Endothelial cell of umbilical vein (primary cell): ENCODE measurements at regions not wholly inside any gene's neighbourhood (a gene's known extent, or its start where the extent isn't known, plus 50 kb on each side); places are given as distances from the start of the nearest gene placed in this dataset.

Experiments used
- BruUV-seq: library from RNA; stranded (reverse); fragments of 400-500 nt; replicated peaks from 2 replicates; lab custom pipeline; 2021; lab: Mats Ljungman, UMichigan
- CTCF ChIA-PET: fragments of 300-600, 350-600 bp; sonication (Branson Sonifier 250); formaldehyde crosslinking; loops from one replicate; lab custom pipeline; 2021; ENCODE audit warnings: antibody characterized with exemption, inconsistent platforms; lab: Charles Lee
- POLR2A ChIA-PET: fragments of 300-600, 350-600 bp; sonication (Branson Sonifier 250); formaldehyde crosslinking; loops from one replicate; lab custom pipeline; 2021; ENCODE audit warnings: antibody characterized with exemption, inconsistent platforms; lab: Charles Lee
- DNase-seq: peaks from one replicate; pipeline ENCODE4 v3.0.0-alpha.2; 2011; ENCODE audit warnings: low read depth, low spot score
- FAIRE-seq: peaks from 2 replicates; lab custom pipeline; 2011; peaks lifted over from hg19 to GRCh38; lab: Jason Lieb, UNC
- H2AFZ ChIP-seq: 2 replicates; pipeline ENCODE4 v1.6.0; 2012; ENCODE audit warnings: low read depth, low read length, control low read depth, inconsistent platforms
- H3K27ac ChIP-seq: 2 replicates; pipeline ENCODE4 v1.5.1; 2011; ENCODE audit warnings: low read depth, mild to moderate bottlenecking, control low read depth, low read length, moderate library complexity; ENCODE audit not compliant: insufficient read depth
- H3K27me3 ChIP-seq, 2 experiments: 2 replicates each; pipeline versions ENCODE4 v1.6.0 to v1.6.1; 2011; ENCODE audit warnings: low read length in 2 of 2, mixed read lengths in 1 of 2; ENCODE audit not compliant: control insufficient read depth in 2 of 2, insufficient read depth in 2 of 2
- H3K36me3 ChIP-seq, 2 experiments: 2 replicates in 1 of 2; 3 replicates in 1 of 2; pipeline ENCODE4 v1.5.1; 2011; ENCODE audit warnings: low read length in 2 of 2, mild to moderate bottlenecking in 1 of 2, moderate library complexity in 1 of 2; ENCODE audit not compliant: control insufficient read depth in 2 of 2, insufficient read depth in 2 of 2; ENCODE audit errors: extremely low read depth in 1 of 2
- H3K4me1 ChIP-seq: 3 replicates; pipeline ENCODE4 v1.5.1; 2011; ENCODE audit warnings: mild to moderate bottlenecking, low read length; ENCODE audit not compliant: control insufficient read depth, insufficient read depth; ENCODE audit errors: extremely low read depth
- H3K4me2 ChIP-seq: 2 replicates; pipeline ENCODE4 v1.6.1; 2011; ENCODE audit warnings: low read length, control low read depth, mixed read lengths; ENCODE audit not compliant: insufficient read depth
- H3K4me3 ChIP-seq, 3 experiments: fragments of 200-600 bp in 1 of 3; sonication (generic), shearing (Covaris generic) in 1 of 3; replicated peaks in 1 of 3; 2 replicates each; pipeline ENCODE4 v1.5.1; 2011 to 2016; ENCODE audit warnings: control low read depth in 3 of 3, low read length in 3 of 3, mild to moderate bottlenecking in 2 of 3, inconsistent platforms in 1 of 3, low read depth in 1 of 3, moderate library complexity in 1 of 3; ENCODE audit not compliant: insufficient read depth in 1 of 3
- H3K79me2 ChIP-seq: 2 replicates; pipeline ENCODE4 v1.6.0; 2012; ENCODE audit warnings: low read length, inconsistent platforms; ENCODE audit not compliant: control insufficient read depth, insufficient read depth
- H3K9ac ChIP-seq: replicated peaks from 2 replicates; pipeline ENCODE3; 2011; ENCODE audit warnings: low read length, control low read depth; ENCODE audit not compliant: insufficient read depth; ENCODE audit errors: extremely low read depth
- H3K9me1 ChIP-seq: replicated peaks from 3 replicates; pipeline ENCODE4 v1.6.0; 2011; ENCODE audit warnings: mild to moderate bottlenecking, low read length; ENCODE audit not compliant: control insufficient read depth, insufficient read depth; ENCODE audit errors: extremely low read depth
- H3K9me3 ChIP-seq: replicated peaks from 2 replicates; pipeline ENCODE4 v1.5.1; 2012; ENCODE audit warnings: low read length, inconsistent platforms; ENCODE audit not compliant: control insufficient read depth, insufficient read depth
- H4K20me1 ChIP-seq: replicated peaks from 2 replicates; pipeline ENCODE3; 2011; ENCODE audit warnings: mild to moderate bottlenecking, low read length; ENCODE audit not compliant: control insufficient read depth, insufficient read depth; ENCODE audit errors: extremely low read depth
- CTCF ChIP-seq, 2 donors: IDR thresholded peaks; 1 replicate in 1 of 2; 2 replicates in 1 of 2; pipeline ENCODE4 v1.5.1; 2011; ENCODE audit warnings: low read length in 2 of 2, mild to moderate bottlenecking in 2 of 2, moderate library complexity in 2 of 2, control low read depth in 1 of 2, inconsistent platforms in 1 of 2, low read depth in 1 of 2; ENCODE audit not compliant: insufficient read depth in 1 of 2; ENCODE audit errors: extremely low read depth in 1 of 2
- EZH2 ChIP-seq: IDR thresholded peaks from 2 replicates; pipeline ENCODE4 v1.6.1; 2012; ENCODE audit warnings: borderline replicate concordance, low read depth, mild to moderate bottlenecking, moderate library complexity, low read length, inconsistent platforms; ENCODE audit not compliant: severe bottlenecking
- FOS ChIP-seq: IDR thresholded peaks from 2 replicates; pipeline ENCODE4 v1.6.1; 2011; ENCODE audit warnings: mild to moderate bottlenecking, low read length, moderate library complexity, borderline replicate concordance; ENCODE audit not compliant: insufficient read depth
- GATA2 ChIP-seq: IDR thresholded peaks from 2 replicates; pipeline ENCODE4 v1.7.0; 2011; ENCODE audit warnings: low read depth, mild to moderate bottlenecking, moderate library complexity, mixed read lengths, low read length; ENCODE audit not compliant: insufficient read length, insufficient read depth
- JUN ChIP-seq: IDR thresholded peaks from 2 replicates; pipeline ENCODE4 v1.6.1; 2011; ENCODE audit warnings: borderline replicate concordance, low read depth; ENCODE audit not compliant: insufficient read length, insufficient read depth
- MAX ChIP-seq: IDR thresholded peaks from 2 replicates; pipeline ENCODE4 v1.6.1; 2011; ENCODE audit not compliant: insufficient read depth, insufficient read length
- MYC ChIP-seq: IDR thresholded peaks from one replicate; pipeline ENCODE4 v1.6.1; 2011; ENCODE audit warnings: mild to moderate bottlenecking, low read depth, low read length
- POLR2A ChIP-seq: IDR thresholded peaks from 2 replicates; pipeline ENCODE4 v1.6.1; 2012; ENCODE audit warnings: low read depth, mild to moderate bottlenecking, control low read depth, low read length
- POLR2AphosphoS5 ChIP-seq: IDR thresholded peaks from 2 replicates; pipeline ENCODE4 v1.6.1; 2012; ENCODE audit warnings: low read depth, mild to moderate bottlenecking, control low read depth, low read length, moderate library complexity; ENCODE audit not compliant: insufficient read depth
- dilution Hi-C: fragments of 300-500 bp; cut with MboI; formaldehyde crosslinking; loops from one replicate; pipeline ENCODE4 v1.15.0; 2019; ENCODE audit warnings: low sequenced_read_pairs; ENCODE audit not compliant: extremely low pct_ligation_motif_present
- intact Hi-C: fragments of 100-400 bp; cut with micrococcal nuclease; formaldehyde crosslinking; loops from one replicate; pipeline ENCODE4 v1.10.0; 2022

- CTCF ChIA-PET: no interaction called here
- H3K36me3 ChIP-seq: no peaks in the 10 kb centered on the region
- intact Hi-C loops: no loop called here
Observed at GRCh38 chr9:89746385-89747116, 141.7 kb downstream of the GADD45G start.

More at GRCh38 chr9:89746385-89747116, 141.7 kb downstream of the GADD45G start:
- BruUV-seq: no TSS peak
- H3K9ac ChIP-seq: no peak overlapping the region
- no peaks in the 10 kb centered on the region for H3K9me1 ChIP-seq
- H2AFZ ChIP-seq: no peak overlapping the region
- no peak for DNase-seq
- no peaks in the 10 kb centered on the region for H3K4me1 ChIP-seq
- TF ChIP-seq GATA2: no peak
- TF ChIP-seq POLR2A: no peak
- TF ChIP-seq POLR2AphosphoS5: no peak
- no peak for TF ChIP-seq EZH2
- TF ChIP-seq JUN: no peak
- no peak for TF ChIP-seq MYC
- no peak for TF ChIP-seq CTCF (IDR thresholded peaks at IDR 0.05; ENCODE audit: extremely low read depth in 1 of 2, insufficient read depth in 1 of 2, low read depth in 1 of 2, low read length in 2 of 2)
- no peak for TF ChIP-seq MAX
- TF ChIP-seq FOS: no peak
- no peaks in the 10 kb centered on the region for H3K27me3 ChIP-seq
- H3K4me3 ChIP-seq: no peak overlapping the region
- H3K4me2 ChIP-seq: no peak overlapping the region
- H3K9me3 ChIP-seq: no peaks in the 10 kb centered on the region
- dilution Hi-C loops: no loop called here
- no peaks in the 10 kb centered on the region for H4K20me1 ChIP-seq
- POLR2A ChIA-PET: no interaction called here
- no peak for FAIRE-seq
- no peak overlapping the region for H3K27ac ChIP-seq
- H3K79me2 ChIP-seq: no peaks in the 10 kb centered on the region
